ENCODE measurements at regions not wholly inside any gene's neighbourhood (a gene's known extent, or its start where the extent isn't known, plus 50 kb on each side); places are given as distances from the start of the nearest gene placed in this dataset.

DNA sequence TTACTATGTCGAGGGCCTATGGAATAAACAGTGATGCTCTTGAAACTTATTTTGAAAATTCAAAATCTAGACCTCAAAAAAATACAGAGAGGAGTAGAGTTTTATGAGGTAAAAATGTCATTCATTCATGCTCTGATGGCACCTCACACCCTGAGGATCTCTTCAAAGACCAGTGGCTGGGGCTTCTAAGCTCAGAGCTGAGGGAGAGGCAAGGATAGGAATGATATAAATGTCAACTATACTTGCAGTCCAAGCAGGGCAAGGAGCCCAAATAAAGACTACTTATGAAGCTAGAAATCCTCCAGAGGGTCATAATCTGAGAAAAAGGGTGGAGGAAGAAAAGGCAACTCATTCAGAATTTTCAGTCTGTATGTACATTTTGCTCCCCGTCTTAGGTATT lies 136.7 kb upstream of the CARMIL1 start:
- Histone ChIP-seq H3K27ac (no peak overlapping the region), H3K4me1 (no peaks in the 10 kb centered on the region), H3K4me3 (no peak overlapping the region), H3K9me3 (no peaks in the 10 kb centered on the region), H3K4me2 (no peak overlapping the region)
- 42% methylated on average over 2 of the region's 2 CpGs for WGBS (ENCODE audit: missing lambda C conversion rate)
- POLR2A ChIA-PET = no interaction called here
- ATAC-seq (no peak), FAIRE-seq (no peak), DNase-seq (ENCODE audit: low read depth in 1 of 2, low spot score in 1 of 2) (no peak)
- TF ChIP-seq KDM1A (IDR thresholded peaks at IDR 0.05; ENCODE audit: low read depth) (no peak), RCOR1 (IDR thresholded peaks at IDR 0.05; ENCODE audit: low read depth, low read length) (no peak), RFX5 (IDR thresholded peaks at IDR 0.05) (no peak), FOXS1 (CRISPR knock-in tag; IDR thresholded peaks at IDR 0.05) (no peak), MYC (IDR thresholded peaks at IDR 0.05; ENCODE audit: borderline replicate concordance, low read length) (no peak), CBX8 (IDR thresholded peaks at IDR 0.05) (no peak), EHF (CRISPR knock-in tag; IDR thresholded peaks at IDR 0.05) (no peak), NR3C1 (IDR thresholded peaks at IDR 0.05) (no peak), EHMT2 (IDR thresholded peaks at IDR 0.05; ENCODE audit: low read depth) (no peak), KDM5A (IDR thresholded peaks at IDR 0.05) (no peak), CBX2 (IDR thresholded peaks at IDR 0.05; ENCODE audit: borderline replicate concordance, low read depth) (no peak), CHD4 (IDR thresholded peaks at IDR 0.05; ENCODE audit: borderline replicate concordance) (no peak), JUN (IDR thresholded peaks at IDR 0.05) (no peak), NPAS2 (CRISPR knock-in tag; IDR thresholded peaks at IDR 0.05; ENCODE audit: borderline replicate concordance) (no peak)
- TF ChIP-seq, protein P1, sequence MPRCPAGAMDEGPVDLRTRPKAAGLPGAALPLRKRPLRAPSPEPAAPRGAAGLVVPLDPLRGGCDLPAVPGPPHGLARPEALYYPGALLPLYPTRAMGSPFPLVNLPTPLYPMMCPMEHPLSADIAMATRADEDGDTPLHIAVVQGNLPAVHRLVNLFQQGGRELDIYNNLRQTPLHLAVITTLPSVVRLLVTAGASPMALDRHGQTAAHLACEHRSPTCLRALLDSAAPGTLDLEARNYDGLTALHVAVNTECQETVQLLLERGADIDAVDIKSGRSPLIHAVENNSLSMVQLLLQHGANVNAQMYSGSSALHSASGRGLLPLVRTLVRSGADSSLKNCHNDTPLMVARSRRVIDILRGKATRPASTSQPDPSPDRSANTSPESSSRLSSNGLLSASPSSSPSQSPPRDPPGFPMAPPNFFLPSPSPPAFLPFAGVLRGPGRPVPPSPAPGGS (IDR thresholded peaks at IDR 0.05) = no peak
- TF ChIP-seq, protein P2, sequence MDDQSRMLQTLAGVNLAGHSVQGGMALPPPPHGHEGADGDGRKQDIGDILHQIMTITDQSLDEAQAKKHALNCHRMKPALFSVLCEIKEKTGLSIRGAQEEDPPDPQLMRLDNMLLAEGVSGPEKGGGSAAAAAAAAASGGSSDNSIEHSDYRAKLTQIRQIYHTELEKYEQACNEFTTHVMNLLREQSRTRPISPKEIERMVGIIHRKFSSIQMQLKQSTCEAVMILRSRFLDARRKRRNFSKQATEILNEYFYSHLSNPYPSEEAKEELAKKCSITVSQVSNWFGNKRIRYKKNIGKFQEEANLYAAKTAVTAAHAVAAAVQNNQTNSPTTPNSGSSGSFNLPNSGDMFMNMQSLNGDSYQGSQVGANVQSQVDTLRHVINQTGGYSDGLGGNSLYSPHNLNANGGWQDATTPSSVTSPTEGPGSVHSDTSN (IDR thresholded peaks at IDR 0.05) = no peak
- TF ChIP-seq, protein P3, sequence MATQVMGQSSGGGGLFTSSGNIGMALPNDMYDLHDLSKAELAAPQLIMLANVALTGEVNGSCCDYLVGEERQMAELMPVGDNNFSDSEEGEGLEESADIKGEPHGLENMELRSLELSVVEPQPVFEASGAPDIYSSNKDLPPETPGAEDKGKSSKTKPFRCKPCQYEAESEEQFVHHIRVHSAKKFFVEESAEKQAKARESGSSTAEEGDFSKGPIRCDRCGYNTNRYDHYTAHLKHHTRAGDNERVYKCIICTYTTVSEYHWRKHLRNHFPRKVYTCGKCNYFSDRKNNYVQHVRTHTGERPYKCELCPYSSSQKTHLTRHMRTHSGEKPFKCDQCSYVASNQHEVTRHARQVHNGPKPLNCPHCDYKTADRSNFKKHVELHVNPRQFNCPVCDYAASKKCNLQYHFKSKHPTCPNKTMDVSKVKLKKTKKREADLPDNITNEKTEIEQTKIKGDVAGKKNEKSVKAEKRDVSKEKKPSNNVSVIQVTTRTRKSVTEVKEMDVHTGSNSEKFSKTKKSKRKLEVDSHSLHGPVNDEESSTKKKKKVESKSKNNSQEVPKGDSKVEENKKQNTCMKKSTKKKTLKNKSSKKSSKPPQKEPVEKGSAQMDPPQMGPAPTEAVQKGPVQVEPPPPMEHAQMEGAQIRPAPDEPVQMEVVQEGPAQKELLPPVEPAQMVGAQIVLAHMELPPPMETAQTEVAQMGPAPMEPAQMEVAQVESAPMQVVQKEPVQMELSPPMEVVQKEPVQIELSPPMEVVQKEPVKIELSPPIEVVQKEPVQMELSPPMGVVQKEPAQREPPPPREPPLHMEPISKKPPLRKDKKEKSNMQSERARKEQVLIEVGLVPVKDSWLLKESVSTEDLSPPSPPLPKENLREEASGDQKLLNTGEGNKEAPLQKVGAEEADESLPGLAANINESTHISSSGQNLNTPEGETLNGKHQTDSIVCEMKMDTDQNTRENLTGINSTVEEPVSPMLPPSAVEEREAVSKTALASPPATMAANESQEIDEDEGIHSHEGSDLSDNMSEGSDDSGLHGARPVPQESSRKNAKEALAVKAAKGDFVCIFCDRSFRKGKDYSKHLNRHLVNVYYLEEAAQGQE (IDR thresholded peaks at IDR 0.05) = no peak
- TF ChIP-seq, protein P4, sequence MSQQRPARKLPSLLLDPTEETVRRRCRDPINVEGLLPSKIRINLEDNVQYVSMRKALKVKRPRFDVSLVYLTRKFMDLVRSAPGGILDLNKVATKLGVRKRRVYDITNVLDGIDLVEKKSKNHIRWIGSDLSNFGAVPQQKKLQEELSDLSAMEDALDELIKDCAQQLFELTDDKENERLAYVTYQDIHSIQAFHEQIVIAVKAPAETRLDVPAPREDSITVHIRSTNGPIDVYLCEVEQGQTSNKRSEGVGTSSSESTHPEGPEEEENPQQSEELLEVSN (IDR thresholded peaks at IDR 0.05; ENCODE audit: borderline replicate concordance, low read depth) = no peak
- TF ChIP-seq, protein P5, sequence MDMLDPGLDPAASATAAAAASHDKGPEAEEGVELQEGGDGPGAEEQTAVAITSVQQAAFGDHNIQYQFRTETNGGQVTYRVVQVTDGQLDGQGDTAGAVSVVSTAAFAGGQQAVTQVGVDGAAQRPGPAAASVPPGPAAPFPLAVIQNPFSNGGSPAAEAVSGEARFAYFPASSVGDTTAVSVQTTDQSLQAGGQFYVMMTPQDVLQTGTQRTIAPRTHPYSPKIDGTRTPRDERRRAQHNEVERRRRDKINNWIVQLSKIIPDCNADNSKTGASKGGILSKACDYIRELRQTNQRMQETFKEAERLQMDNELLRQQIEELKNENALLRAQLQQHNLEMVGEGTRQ (IDR thresholded peaks at IDR 0.05) = no peak
- CTCF ChIA-PET = interaction anchor here (1.0 kb wide), 1 partner anchor 71 kb away, joined by 4 read pairs; no protein-coding TSS in a partner anchor

DNA sequence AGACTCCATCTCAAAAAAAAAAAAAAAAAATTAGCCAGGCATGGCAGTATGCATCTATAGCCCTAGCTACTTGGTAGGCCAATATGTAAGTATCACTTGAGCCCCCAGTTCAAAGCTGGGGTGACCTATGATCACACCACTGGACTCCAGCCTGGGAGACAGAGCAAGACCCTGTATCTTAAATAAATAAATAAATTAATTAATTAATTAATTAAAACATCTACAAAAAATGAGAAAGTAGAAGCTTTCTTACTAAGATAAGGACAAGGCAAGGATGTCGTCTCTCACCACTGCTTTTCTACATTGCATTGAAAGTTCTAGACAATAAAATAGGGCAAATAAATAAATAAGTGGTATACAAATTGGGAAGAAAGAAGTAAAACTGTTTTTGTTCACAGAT lies 134.3 kb upstream of the CARMIL1 start:
- Histone ChIP-seq H3K4me1 (no peaks in the 10 kb centered on the region), H3K9me3 (no peaks in the 10 kb centered on the region; the same call in 1 of the 3 replicates), H3K4me2 (no peak overlapping the region), H3K27ac (no peak overlapping the region), H3K4me3 (no peak overlapping the region)
- TF ChIP-seq JUNB (IDR thresholded peaks at IDR 0.05) = no peak
- TF ChIP-seq ZNF302 (CRISPR knock-in tag; IDR thresholded peaks at IDR 0.05) = no peak
- no peak for TF ChIP-seq HEYL (CRISPR knock-in tag; IDR thresholded peaks at IDR 0.05)
- TF ChIP-seq NR3C1 (IDR thresholded peaks at IDR 0.05) = no peak
- no peak for TF ChIP-seq PHF8 (IDR thresholded peaks at IDR 0.05; ENCODE audit: borderline replicate concordance, low read depth)
- TF ChIP-seq TP53 (CRISPR knock-in tag; IDR thresholded peaks at IDR 0.05) = no peak
- TF ChIP-seq, protein P6, sequence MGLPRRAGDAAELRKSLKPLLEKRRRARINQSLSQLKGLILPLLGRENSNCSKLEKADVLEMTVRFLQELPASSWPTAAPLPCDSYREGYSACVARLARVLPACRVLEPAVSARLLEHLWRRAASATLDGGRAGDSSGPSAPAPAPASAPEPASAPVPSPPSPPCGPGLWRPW (IDR thresholded peaks at IDR 0.05) = no peak
- TF ChIP-seq RNF2 (IDR thresholded peaks at IDR 0.05; ENCODE audit: borderline replicate concordance, low read depth) = no peak
- TF ChIP-seq HOXB5 (CRISPR knock-in tag; IDR thresholded peaks at IDR 0.05) = no peak
- TF ChIP-seq, protein P7, sequence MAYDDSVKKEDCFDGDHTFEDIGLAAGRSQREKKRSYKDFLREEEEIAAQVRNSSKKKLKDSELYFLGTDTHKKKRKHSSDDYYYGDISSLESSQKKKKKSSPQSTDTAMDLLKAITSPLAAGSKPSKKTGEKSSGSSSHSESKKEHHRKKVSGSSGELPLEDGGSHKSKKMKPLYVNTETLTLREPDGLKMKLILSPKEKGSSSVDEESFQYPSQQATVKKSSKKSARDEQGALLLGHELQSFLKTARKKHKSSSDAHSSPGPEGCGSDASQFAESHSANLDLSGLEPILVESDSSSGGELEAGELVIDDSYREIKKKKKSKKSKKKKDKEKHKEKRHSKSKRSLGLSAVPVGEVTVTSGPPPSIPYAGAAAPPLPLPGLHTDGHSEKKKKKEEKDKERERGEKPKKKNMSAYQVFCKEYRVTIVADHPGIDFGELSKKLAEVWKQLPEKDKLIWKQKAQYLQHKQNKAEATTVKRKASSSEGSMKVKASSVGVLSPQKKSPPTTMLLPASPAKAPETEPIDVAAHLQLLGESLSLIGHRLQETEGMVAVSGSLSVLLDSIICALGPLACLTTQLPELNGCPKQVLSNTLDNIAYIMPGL (CRISPR knock-in tag; IDR thresholded peaks at IDR 0.05; ENCODE audit: borderline replicate concordance) = no peak
- TF ChIP-seq JUN (IDR thresholded peaks at IDR 0.05) = no peak
- TF ChIP-seq FOSB (CRISPR knock-in tag; IDR thresholded peaks at IDR 0.05) = no peak
- FAIRE-seq (no peak), DNase-seq (ENCODE audit: low read depth in 1 of 2, low spot score in 1 of 2) (no peak), ATAC-seq (no peak)
- ChIA-PET CTCF (no interaction called here), POLR2A (no interaction called here)
- WGBS (ENCODE audit: missing lambda C conversion rate) = 56% methylated on average over 1 of the region's 1 CpG
